Lung (tissue), 11 donors: ENCODE measurements at regions not wholly inside any gene's neighbourhood (a gene's known extent, or its start where the extent isn't known, plus 50 kb on each side); places are given as distances from the start of the nearest gene placed in this dataset.

ENCODE experiments used
- ATAC-seq: fragments of 200-7000 bp; cut with Tn5 transposase; one replicate; pipeline ENCODE4 v1.9.1; 2020; ENCODE audit warnings: moderate number of reproducible peaks; ENCODE audit not compliant: insufficient read depth, low FRiP score
- DNase-seq, 3 donors: peaks; one replicate each; pipeline ENCODE4 v3.0.0-alpha.2; 2013 to 2017
- H3K27ac ChIP-seq, 2 donors: one replicate each; pipeline ENCODE4 v1.5.1; 2013; ENCODE audit warnings: mild to moderate bottlenecking in 2 of 2, moderate library complexity in 2 of 2, control low read depth in 1 of 2, inconsistent platforms in 1 of 2, low read depth in 1 of 2, low read length in 1 of 2
- H3K27me3 ChIP-seq, 3 donors: one replicate each; pipeline ENCODE4 v1.5.1; 2013; ENCODE audit warnings: low read length in 2 of 3; ENCODE audit not compliant: control insufficient read depth in 3 of 3, insufficient read depth in 3 of 3
- H3K36me3 ChIP-seq, 4 donors: one replicate each; pipeline ENCODE4 v1.5.1; 2013; ENCODE audit warnings: low read length in 4 of 4, mild to moderate bottlenecking in 1 of 4, moderate library complexity in 1 of 4; ENCODE audit not compliant: control insufficient read depth in 4 of 4, insufficient read depth in 4 of 4
- H3K4me1 ChIP-seq, 5 donors: one replicate each; pipeline ENCODE4 v1.5.1; 2013; ENCODE audit warnings: low read length in 5 of 5, mild to moderate bottlenecking in 2 of 5, moderate library complexity in 1 of 5; ENCODE audit not compliant: control insufficient read depth in 5 of 5, insufficient read depth in 5 of 5
- H3K4me3 ChIP-seq: one replicate; pipeline ENCODE4 v1.5.1; 2013; ENCODE audit warnings: mild to moderate bottlenecking, control low read depth, moderate library complexity
- H3K9ac ChIP-seq, 2 donors: one replicate each; pipeline ENCODE4 v1.5.1; 2013; ENCODE audit warnings: low read length in 2 of 2, control low read depth in 1 of 2; ENCODE audit not compliant: insufficient read depth in 1 of 2
- H3K9me3 ChIP-seq, 4 donors: one replicate each; pipeline ENCODE4 v1.5.1; 2013; ENCODE audit warnings: low read length in 3 of 4, mild to moderate bottlenecking in 1 of 4, moderate library complexity in 1 of 4; ENCODE audit not compliant: control insufficient read depth in 4 of 4, insufficient read depth in 3 of 4
- WGBS, 2 donors: extraction: QIAGEN DNeasy Blood & Tissue Kit; methylation state at CpG; one replicate each; pipeline ENCODE4 v1.1.7; 2013; 5-methylcytosine and 5-hydroxymethylcytosine counted together
- TF ChIP-seq, protein P1 (sequence below): IDR thresholded peaks from 2 replicates; pipeline ENCODE4 v1.5.1; 2012; ENCODE audit warnings: mild to moderate bottlenecking; ENCODE audit errors: control extremely low read depth, extremely low read depth
- donor health status: control.
- donor health status: control.
- donor health status: Bipolar disorder and iron deficiency.
- donor health status: healthy.
- donor health status: DM: yes; HTN: yes; CAD: no.

- Histone ChIP-seq H3K4me3 (no peak overlapping the region), H3K27ac (peak overlapping the region in 1 of 2 donors; percentile 83), H3K9me3 (no peaks in the 10 kb centered on the region), H3K27me3 (no peaks in the 10 kb centered on the region), H3K36me3 (peaks cover 0 to 3% (median 0%) of the 10 kb centered on the region in 4 donors), H3K4me1 (peaks cover 3 to 62% (median 22%) of the 10 kb centered on the region in 5 donors), H3K9ac (no peak overlapping the region)
- ATAC-seq (no peak), DNase-seq (no peak)
- TF ChIP-seq, protein P1, sequence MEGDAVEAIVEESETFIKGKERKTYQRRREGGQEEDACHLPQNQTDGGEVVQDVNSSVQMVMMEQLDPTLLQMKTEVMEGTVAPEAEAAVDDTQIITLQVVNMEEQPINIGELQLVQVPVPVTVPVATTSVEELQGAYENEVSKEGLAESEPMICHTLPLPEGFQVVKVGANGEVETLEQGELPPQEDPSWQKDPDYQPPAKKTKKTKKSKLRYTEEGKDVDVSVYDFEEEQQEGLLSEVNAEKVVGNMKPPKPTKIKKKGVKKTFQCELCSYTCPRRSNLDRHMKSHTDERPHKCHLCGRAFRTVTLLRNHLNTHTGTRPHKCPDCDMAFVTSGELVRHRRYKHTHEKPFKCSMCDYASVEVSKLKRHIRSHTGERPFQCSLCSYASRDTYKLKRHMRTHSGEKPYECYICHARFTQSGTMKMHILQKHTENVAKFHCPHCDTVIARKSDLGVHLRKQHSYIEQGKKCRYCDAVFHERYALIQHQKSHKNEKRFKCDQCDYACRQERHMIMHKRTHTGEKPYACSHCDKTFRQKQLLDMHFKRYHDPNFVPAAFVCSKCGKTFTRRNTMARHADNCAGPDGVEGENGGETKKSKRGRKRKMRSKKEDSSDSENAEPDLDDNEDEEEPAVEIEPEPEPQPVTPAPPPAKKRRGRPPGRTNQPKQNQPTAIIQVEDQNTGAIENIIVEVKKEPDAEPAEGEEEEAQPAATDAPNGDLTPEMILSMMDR = no peak
- WGBS, 2 donors = 83 to 86% methylated on average over 21 of the region's 21 CpGs
These were observed 55.9 kb upstream of the HGFAC start for GRCh38 chr4:3385711-3386420.

DNA sequence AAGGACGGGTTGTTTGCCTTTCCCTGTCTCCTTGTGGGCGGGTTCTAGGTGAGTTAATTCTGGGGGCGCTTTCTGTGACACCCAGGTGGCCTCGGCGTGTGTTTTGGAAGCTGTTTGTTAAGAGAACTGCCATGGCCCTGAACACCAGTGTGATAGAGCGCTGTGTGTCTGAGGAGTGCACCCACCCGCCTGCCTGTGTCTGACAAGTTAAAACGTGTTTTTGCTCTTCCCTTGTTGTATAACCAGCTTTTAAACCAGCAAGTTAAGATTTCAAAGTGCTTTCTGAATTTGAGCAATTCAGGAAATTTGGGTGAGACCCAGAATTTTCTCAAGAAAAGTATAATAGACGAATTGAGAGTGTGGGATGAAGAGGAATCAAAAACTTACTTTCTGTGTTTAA is 55.2 kb upstream of the HGFAC start:
- peaks cover 3 to 62% (median 22%) of the 10 kb centered on the region in 5 donors for H3K4me1 ChIP-seq
- no peaks in the 10 kb centered on the region for H3K9me3 ChIP-seq
- DNase-seq (no peak), ATAC-seq (no peak)
- TF ChIP-seq, protein P1 = no peak
- WGBS, 2 donors = 77 to 81% methylated on average over 9 of the region's 9 CpGs
- no peak overlapping the region for H3K4me3 ChIP-seq
- H3K36me3 ChIP-seq = peaks cover 0 to 3% (median 0%) of the 10 kb centered on the region in 4 donors
- H3K9ac ChIP-seq = no peak overlapping the region
- H3K27me3 ChIP-seq = no peaks in the 10 kb centered on the region
- peak overlapping the region in 1 of 2 donors; percentile 32 for H3K27ac ChIP-seq

DNA sequence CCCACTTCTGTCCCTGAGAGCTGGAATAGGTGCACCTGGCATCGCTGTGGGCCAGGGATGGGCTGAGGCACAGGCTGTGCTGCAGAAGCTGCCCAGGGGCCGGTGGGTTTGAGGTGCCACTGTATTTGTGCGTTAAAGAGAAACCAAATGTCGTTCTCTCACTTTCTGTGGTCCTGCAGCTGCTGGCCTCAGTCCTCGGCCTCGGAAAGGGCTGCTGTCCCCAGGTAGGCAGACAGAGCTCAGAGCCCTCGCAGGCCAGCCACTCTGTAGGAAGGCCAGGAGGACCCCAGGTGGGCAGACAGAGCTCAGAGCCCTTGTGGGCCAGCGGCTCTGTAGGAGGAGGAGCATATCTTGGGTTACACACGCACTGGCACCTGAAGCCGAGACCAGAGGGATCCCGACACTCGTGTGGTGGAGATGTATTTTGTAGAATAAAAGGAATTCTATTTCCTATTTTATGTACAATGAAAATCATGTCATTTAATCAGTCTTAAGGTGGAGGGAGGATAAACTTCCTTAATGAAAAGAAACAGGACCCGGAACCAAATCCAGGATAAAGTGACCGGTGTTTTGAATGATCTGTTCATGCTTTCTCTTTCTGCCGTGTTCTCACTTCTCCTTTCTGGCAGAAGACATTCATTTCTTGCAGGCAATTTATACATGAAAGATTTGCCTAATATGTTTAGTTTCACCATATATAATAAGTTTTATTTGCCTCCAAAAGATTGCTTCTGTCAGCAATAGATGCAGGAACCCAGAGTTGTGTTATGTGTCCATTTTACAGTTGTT is 54.4 kb upstream of the HGFAC start:
- TF ChIP-seq, protein P1 = no peak

More for the DNA sequence above, 54.4 kb upstream of the HGFAC start:
- no peak overlapping the region for H3K4me3 ChIP-seq
- no peaks in the 10 kb centered on the region for H3K9me3 ChIP-seq
- peaks cover 3 to 62% (median 22%) of the 10 kb centered on the region in 5 donors for H3K4me1 ChIP-seq
- 65 to 71% methylated on average over 15 of the region's 15 CpGs for WGBS, 2 donors
- DNase-seq = no peak
- no peak overlapping the region for H3K9ac ChIP-seq
- H3K27ac ChIP-seq = peak overlapping the region; percentile 14 to 87
- no peaks in the 10 kb centered on the region for H3K36me3 ChIP-seq
- H3K27me3 ChIP-seq = no peaks in the 10 kb centered on the region
- ATAC-seq = no peak
